ENCODE measurements at regions not wholly inside any gene's neighbourhood (a gene's known extent, or its start where the extent isn't known, plus 50 kb on each side); places are given as distances from the start of the nearest gene placed in this dataset.

DNA sequence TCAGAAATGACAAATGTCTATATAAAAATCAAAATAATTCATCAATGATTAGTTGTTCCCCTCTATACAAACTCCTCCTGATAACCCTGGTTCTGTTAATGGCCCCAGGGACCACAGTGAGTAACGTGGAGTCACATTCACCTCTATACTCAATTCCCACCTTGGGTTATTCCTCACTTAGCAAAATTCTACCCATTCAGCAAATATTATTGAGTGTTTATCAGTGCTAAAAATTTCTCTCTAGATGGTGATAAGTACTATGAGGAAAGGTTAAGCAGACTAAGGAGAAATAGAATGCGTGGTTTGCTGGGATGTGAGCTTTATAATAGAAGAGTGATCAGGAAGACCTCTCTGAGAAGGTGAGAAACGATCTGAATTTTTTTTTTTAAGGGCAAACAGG lies 1124.5 kb downstream of the BCL11A start:
- TF ChIP-seq CTCF (IDR thresholded peaks at IDR 0.05; ENCODE audit: low read length) (no peak), EZH2 (IDR thresholded peaks at IDR 0.05; ENCODE audit: borderline replicate concordance, low read length) (no peak)
- no peaks in the 10 kb centered on the region for H3F3A ChIP-seq (ENCODE audit: insufficient read depth, low read length)
- no peaks in the 10 kb centered on the region for H3K79me2 ChIP-seq (ENCODE audit: insufficient read depth, low read length)

DNA sequence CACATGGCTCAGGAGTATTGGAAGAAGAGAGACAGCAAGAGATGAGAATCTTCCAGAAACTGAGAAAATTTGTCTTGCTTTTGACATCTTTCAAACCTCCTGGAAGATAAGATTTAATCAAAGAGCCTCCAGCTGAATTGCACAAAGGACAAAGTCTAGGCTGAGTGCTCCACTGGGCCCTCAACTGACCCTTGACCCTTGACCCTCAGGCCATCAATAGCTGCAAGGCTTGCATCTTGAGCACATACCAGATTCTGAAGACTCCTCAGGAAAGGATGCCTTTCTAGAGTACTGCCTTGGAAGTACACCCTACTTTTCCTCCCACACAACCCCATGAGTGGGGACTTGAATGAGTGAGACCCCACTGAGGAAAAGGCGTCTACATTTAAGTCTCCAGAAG lies 1125.5 kb downstream of the BCL11A start:
- Histone ChIP-seq H3F3A (ENCODE audit: insufficient read depth, low read length) (no peaks in the 10 kb centered on the region), H3K27ac (ENCODE audit: low read depth, low read length, poor library complexity, severe bottlenecking) (no peak overlapping the region), H2AFZ (ENCODE audit: low read length) (no peak overlapping the region), H3K27me3 (ENCODE audit: insufficient read depth, low read length) (no peaks in the 10 kb centered on the region), H3K9me2 (ENCODE audit: low read depth, low read length) (no peaks in the 10 kb centered on the region), H4K20me1 (ENCODE audit: insufficient read depth, low read length) (no peaks in the 10 kb centered on the region), H3K9me3 (ENCODE audit: low read length) (no peaks in the 10 kb centered on the region), H3K4me3 (ENCODE audit: low read depth, low read length, poor library complexity, severe bottlenecking) (no peak overlapping the region), H3K36me3 (ENCODE audit: insufficient read depth, low read length) (no peaks in the 10 kb centered on the region), H3K9ac (ENCODE audit: low read length) (no peak overlapping the region), H3K4me1 (ENCODE audit: insufficient read depth, low read length, severe bottlenecking) (no peaks in the 10 kb centered on the region), H3K4me2 (ENCODE audit: low read length) (no peak overlapping the region), H3K79me2 (ENCODE audit: insufficient read depth, low read length) (no peaks in the 10 kb centered on the region)
- TF ChIP-seq CTCF (IDR thresholded peaks at IDR 0.05; ENCODE audit: low read length): no peak
- no peak for TF ChIP-seq EZH2 (IDR thresholded peaks at IDR 0.05; ENCODE audit: borderline replicate concordance, low read length)

More for the DNA sequence above, 1124.5 kb downstream of the BCL11A start:
- no peaks in the 10 kb centered on the region for H3K9me3 ChIP-seq (ENCODE audit: low read length)
- H3K4me3 ChIP-seq (ENCODE audit: low read depth, low read length, poor library complexity, severe bottlenecking): no peak overlapping the region
- H3K9ac ChIP-seq (ENCODE audit: low read length): no peak overlapping the region
- H4K20me1 ChIP-seq (ENCODE audit: insufficient read depth, low read length): no peaks in the 10 kb centered on the region
- H3K4me2 ChIP-seq (ENCODE audit: low read length): no peak overlapping the region
- no peaks in the 10 kb centered on the region for H3K9me2 ChIP-seq (ENCODE audit: low read depth, low read length)
- H2AFZ ChIP-seq (ENCODE audit: low read length): no peak overlapping the region
- H3K4me1 ChIP-seq (ENCODE audit: insufficient read depth, low read length, severe bottlenecking): no peaks in the 10 kb centered on the region
- no peaks in the 10 kb centered on the region for H3K27me3 ChIP-seq (ENCODE audit: insufficient read depth, low read length)
- H3K27ac ChIP-seq (ENCODE audit: low read depth, low read length, poor library complexity, severe bottlenecking): no peak overlapping the region
- no peaks in the 10 kb centered on the region for H3K36me3 ChIP-seq (ENCODE audit: insufficient read depth, low read length)

DNA sequence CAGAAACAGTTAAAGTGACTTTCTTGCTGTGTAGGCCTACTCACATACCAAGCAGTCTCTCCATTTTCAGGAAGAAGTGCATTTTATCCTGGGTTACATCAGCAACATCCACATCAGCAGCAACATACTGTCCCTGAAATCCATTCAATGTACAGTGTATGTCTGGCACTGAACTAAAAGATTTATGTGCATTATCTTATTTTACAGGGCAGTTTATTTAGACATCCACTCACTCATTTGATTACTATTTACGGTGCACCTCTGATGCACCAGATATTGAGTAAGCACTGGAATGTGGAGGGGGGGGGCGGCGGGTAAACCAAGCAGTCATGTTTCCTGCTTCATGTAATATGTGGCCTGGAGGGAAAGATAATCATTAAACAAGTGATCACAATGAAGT lies 1128.2 kb downstream of the BCL11A start:
- no peaks in the 10 kb centered on the region for H3K9me2 ChIP-seq (ENCODE audit: low read depth, low read length)
- no peaks in the 10 kb centered on the region for H3F3A ChIP-seq (ENCODE audit: insufficient read depth, low read length)
- H2AFZ ChIP-seq (ENCODE audit: low read length): no peak overlapping the region
- H4K20me1 ChIP-seq (ENCODE audit: insufficient read depth, low read length): no peaks in the 10 kb centered on the region
- H3K4me1 ChIP-seq (ENCODE audit: insufficient read depth, low read length, severe bottlenecking): no peaks in the 10 kb centered on the region
- no peaks in the 10 kb centered on the region for H3K9me3 ChIP-seq (ENCODE audit: low read length)
- H3K27ac ChIP-seq (ENCODE audit: low read depth, low read length, poor library complexity, severe bottlenecking): no peak overlapping the region
- H3K36me3 ChIP-seq (ENCODE audit: insufficient read depth, low read length): no peaks in the 10 kb centered on the region
- TF ChIP-seq EZH2 (IDR thresholded peaks at IDR 0.05; ENCODE audit: borderline replicate concordance, low read length) (no peak), CTCF (IDR thresholded peaks at IDR 0.05; ENCODE audit: low read length) (no peak)
- no peak overlapping the region for H3K4me2 ChIP-seq (ENCODE audit: low read length)
- no peak overlapping the region for H3K4me3 ChIP-seq (ENCODE audit: low read depth, low read length, poor library complexity, severe bottlenecking)
- no peak overlapping the region for H3K9ac ChIP-seq (ENCODE audit: low read length)
- H3K79me2 ChIP-seq (ENCODE audit: insufficient read depth, low read length): no peaks in the 10 kb centered on the region
- H3K27me3 ChIP-seq (ENCODE audit: insufficient read depth, low read length): no peaks in the 10 kb centered on the region

All from OCI-LY1 (cell line).